SK-N-SH treated with all-trans-retinoic acid at 6 μM for 48 hours (cell line): ENCODE measurements at regions not wholly inside any gene's neighbourhood (a gene's known extent, or its start where the extent isn't known, plus 50 kb on each side); places are given as distances from the start of the nearest gene placed in this dataset.

Source experiments
- PPARA ChIP-seq: fragments of 250-450 bp; sonication (Bioruptor Pico); IDR thresholded peaks from 2 replicates; pipeline ENCODE4 v1.5.0; 2020; ENCODE audit warnings: mild to moderate bottlenecking, borderline replicate concordance
- ZFP30 ChIP-seq: fragments of 450-650 bp; formaldehyde crosslinking; IDR thresholded peaks from 2 replicates; pipeline ENCODE4 v1.5.0; 2022; ENCODE audit warnings: mild to moderate bottlenecking, moderate library complexity
- TF ChIP-seq, protein P1 (sequence below): fragments of 250-450 bp; sonication (Bioruptor Pico); IDR thresholded peaks from 2 replicates; pipeline ENCODE4 v1.8.0; 2021; ENCODE audit warnings: low read depth, mild to moderate bottlenecking, moderate library complexity, borderline replicate concordance

DNA sequence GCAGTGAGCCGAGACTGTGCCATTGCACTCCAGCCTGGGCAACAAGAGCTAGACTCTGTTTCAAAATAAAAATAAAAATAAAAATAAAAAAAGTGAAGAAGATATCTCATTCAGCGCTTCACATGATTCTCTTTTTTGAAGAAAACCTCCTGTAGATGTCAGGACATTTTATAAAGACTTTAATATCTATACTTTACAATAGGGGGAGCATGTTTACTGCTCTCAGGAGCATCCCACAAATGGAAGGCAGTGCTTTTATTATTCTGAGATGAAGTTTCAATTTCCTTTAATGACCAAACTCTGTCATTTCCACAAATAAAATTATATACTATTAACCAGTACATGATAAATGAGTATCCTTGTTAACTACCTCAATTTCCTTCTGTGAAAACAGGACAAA is 118.7 kb upstream of the MYOCD start:
- TF ChIP-seq ZFP30 (CRISPR knock-in tag) = no peak
- no peak for TF ChIP-seq PPARA
- TF ChIP-seq, protein P1, sequence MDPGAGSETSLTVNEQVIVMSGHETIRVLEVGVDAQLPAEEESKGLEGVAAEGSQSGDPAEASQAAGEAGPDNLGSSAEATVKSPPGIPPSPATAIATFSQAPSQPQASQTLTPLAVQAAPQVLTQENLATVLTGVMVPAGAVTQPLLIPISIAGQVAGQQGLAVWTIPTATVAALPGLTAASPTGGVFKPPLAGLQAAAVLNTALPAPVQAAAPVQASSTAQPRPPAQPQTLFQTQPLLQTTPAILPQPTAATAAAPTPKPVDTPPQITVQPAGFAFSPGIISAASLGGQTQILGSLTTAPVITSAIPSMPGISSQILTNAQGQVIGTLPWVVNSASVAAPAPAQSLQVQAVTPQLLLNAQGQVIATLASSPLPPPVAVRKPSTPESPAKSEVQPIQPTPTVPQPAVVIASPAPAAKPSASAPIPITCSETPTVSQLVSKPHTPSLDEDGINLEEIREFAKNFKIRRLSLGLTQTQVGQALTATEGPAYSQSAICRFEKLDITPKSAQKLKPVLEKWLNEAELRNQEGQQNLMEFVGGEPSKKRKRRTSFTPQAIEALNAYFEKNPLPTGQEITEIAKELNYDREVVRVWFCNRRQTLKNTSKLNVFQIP (CRISPR knock-in tag) = no peak
